Fibroblast of skin of back (primary cell): ENCODE measurements at regions not wholly inside any gene's neighbourhood (a gene's known extent, or its start where the extent isn't known, plus 50 kb on each side); places are given as distances from the start of the nearest gene placed in this dataset.
"Not testable (repeated sequence)": the region's sequence is repeated elsewhere in the genome, so short reads cannot be mapped to it uniquely, and the experiment has no call there.

ENCODE experiments used
- DNase-seq: peaks from one replicate; pipeline ENCODE4 v3.0.0-alpha.2; 2013

DNA sequence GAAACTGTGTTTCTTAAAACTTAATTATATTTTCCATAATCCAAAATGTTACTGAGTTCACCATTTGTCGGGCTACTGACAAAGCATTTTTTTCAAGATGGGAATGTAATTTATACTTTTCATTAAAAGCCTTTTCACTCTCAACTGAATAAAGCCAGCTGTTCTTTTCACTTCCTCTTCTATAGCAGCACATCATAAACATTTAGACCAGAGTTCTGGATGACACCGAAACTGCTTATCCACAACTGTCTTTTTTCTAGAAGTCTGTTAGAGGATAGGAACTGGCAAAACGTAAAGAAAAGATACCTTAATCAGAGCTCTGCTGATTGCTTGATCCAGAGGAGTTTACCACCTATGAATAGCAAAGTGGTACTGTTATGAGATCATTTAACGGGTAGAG lies 594.7 kb downstream of the ADGRL2 start:
- DNase-seq = no peak

DNA sequence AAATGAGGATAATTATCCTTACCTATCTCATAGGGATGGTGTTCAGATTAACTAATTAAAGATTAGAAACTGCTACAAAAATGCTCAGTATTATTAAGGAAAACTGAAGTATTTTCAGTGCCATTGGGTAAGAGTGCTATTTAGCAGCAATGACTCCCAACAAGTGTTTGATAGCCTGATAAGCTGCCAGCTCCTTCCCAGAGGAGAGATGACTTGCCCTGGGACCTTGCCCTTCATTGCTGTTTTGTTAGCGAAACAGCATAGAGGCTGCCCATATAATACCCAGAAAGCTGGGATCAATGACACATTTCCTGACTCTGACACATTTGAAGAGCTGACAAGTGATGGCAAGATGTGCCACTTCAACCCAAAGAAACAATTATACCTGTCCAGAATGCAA lies 592.2 kb downstream of the ADGRL2 start:
- peak; percentile 9 for DNase-seq

DNA sequence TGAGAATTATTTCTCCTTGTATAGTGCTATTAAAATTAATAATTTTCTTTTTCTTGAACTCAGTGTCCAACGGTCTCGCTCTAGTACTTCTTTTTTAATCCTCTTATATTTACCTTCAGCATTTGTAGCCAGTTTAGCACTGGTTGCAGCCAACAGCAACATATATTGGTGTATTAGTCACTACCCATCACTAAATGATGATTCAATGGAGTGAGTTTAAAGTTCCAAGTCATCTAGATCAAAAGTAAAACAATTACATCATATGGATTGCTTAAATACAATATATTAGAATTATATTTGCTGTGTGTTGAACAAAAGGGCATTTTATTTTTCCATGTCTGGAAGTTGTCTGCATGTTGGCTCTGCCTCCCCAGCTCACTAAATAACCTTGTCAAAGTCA lies 591.8 kb downstream of the ADGRL2 start:
- peak; percentile 84 for DNase-seq

DNA sequence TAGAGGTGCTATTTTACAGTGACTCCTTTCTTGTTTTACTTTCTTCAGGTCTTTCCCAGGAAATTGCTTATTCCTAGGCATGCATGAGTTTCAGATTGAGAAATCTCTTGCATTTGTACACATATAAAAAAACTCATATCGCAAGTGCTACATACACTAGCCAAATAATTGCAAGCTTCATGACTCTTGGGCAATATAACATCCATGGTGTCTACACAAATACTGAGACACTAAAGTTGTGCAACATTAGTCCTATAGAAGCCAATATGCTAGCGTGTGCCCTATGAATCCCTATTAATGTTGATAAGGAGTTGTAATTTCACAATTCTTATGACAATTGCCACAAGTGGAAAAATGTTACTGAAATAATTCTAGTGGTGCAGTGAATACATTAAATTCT lies 591.0 kb downstream of the ADGRL2 start:
- DNase-seq = no peak

DNA sequence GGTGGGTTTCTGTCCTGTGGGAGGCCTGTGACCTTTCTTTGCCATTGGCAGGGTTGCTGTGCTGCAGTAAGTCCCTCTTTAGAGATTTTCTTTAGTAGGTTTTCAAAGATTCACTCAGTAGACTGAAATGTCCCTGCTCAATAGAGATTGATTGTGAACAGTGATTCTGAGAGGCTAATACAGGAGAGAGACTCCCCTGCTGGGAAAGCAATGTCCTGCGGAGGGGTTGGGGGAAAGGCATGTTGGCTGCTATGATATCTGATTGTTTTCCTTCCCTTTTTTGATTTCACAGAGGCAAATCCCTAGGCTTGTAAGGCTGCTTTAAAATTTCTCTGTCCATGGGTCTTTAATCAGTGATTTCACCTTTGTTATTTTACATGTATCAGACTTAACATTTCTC lies 589.9 kb downstream of the ADGRL2 start:
- no peak for DNase-seq

DNA sequence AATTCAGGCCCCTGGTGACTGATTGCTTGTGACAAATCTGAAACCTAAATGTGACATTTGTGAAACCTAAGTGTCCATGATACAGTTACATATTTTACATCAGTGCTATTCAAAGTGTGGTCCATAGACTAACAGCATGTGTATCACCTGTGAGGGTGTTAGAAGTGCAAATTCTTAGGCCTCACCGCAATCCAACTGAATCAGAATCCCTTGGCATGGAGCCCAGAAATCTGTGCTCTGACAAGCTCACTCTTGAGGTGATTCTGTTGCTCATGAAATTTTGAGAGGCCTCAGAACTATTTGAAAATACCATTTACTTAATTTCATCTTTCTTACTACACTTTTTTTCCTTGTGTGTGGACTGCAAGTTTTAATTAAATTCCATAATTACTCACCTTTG lies 587.9 kb downstream of the ADGRL2 start:
- DNase-seq = peak; percentile 33

DNA sequence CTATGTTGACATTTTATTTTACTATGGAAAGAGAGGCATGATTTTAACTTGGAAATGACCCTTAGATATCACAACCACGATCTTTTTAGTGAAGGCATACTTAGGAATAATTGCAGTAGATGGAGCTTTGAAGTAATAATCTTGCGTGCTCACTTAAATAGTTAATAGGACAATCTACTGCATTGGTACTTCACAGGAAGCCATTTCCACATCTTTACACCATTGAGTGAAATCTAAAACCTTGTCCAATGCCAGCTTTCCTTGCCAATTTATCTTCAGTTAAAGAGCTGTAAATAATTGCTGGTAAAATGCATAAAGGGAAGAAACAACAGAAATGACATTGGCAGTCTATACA lies 586.3 kb downstream of the ADGRL2 start:
- DNase-seq = no peak

DNA sequence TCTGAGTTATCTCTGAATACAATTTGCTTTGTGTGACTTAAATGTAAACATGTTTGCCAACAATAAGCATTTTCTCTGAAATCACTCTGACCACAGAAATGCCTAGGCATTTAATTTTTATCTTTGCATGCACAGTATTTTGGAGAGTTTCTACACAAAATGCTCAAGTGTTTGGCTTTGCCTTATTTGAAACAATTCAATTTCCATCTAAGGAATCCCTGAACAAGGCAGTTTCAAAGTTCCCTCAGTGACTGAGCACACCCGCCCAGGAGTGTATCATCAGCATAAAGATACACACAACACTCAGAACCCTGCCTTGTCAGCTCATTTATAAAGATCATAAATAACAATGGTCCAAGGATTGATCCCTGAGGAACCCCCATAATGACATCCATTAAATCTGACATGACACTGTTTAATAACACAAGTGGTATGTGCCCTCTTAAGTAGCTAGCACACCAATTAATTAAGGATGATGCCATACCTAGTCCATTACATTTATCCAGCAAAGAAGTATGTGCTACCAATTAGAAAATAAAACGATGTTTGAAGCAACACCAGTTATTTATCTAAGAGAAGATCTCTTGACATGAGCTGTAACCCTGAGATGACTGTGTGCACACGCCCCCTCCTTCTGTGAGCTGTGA lies 585.8 kb downstream of the ADGRL2 start:
- DNase-seq = no peak

DNA sequence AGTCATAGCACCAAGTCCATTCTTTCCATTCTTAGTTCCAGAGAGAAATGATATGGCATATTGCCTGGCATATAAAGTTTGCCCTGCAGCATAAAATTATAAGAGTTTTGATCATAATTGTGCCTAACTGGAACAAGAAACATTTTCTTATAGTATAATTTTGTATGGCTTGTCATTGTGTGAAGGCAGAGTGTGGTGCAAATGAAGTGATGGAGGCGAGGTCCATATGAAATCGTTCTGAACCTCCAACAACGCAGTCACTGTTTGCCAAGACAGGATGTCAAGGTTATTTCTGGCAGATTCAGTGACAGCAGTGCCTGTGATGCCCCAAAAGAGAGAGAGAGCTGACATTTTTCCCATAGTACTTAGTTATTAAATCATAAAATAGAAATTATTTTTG lies 584.0 kb downstream of the ADGRL2 start:
- DNase-seq = no peak

DNA sequence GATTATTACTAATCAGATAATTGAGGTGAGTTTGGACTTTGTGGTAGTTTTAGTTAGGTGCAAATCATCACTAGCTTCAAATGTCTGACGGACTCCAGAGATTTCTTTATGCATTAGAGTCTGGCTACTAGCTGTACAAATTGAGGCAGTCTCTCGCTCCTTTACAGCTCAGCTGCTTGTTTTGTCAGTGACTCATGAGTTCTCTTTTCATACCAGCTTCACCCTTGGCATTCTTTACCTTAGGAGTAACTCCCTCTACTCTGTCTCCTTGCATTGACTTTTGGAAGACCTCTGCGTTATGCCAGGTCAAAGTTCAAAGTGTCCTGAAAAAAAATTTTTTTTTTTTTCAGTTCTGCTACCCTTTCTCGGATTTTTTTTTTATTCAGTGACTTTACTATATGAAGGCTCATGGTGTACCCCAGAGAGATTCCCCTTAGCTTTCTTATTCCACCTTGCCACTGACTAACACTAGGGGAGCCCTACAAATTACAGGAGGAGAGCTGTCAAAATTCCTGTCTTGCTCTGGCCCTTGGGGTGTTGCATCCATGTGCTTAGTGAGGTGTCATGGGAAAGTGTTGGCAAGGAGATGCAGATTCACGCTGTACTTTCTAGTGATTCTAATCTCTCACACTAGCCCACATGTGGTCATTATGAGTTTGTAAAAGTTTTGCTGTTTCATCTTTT lies 576.6 kb downstream of the ADGRL2 start:
- DNase-seq = peak; percentile 72

DNA sequence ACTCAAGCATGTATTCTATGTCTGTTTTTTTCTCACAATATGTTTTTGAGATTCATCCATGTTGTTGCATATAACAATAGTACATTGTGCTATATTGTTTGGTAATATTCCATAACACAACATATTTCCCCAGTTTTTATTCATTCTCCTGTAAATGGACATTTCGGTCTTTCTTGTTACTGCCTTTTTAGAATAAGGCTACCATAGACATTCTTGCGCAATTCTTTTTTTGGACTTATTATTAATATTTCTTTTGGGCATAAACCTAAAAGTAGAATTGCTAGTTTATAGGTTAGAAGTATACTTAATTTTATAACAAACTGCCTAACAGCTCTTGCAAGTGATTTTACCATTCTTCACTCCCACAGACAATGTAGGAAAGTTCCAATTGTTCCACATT lies 573.0 kb downstream of the ADGRL2 start:
- DNase-seq = no peak

DNA sequence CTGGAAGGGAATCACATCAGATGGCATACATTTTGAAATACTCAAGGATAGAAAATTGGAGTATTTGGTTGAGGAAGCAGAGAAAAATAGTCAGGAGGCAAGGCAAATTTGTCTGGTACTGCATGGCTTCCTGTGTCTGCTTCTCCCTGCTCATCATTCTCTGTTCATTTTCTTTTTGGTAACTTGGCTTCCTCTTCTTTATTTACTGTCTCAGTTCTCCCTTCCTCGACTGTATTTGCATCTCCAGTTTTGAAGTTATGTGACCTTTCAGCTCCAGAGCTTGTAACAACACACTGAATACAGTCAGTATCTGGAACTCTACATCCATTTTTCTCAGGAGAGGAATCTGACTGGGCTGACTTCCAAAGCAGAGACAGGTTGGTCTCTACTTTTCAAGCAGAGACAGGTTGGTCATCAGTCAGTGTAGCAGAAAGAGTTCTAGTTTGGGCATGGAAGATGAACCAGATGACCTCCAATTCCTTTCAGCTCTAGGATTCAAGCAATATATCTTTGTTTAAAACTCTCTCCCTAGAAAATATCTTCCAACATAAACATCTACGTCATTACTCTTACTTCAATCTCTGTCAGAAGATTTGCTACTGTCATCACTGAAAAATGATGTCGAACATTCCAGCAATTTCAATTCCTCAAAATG lies 571.2 kb downstream of the ADGRL2 start:
- peak; percentile 30 for DNase-seq

DNA sequence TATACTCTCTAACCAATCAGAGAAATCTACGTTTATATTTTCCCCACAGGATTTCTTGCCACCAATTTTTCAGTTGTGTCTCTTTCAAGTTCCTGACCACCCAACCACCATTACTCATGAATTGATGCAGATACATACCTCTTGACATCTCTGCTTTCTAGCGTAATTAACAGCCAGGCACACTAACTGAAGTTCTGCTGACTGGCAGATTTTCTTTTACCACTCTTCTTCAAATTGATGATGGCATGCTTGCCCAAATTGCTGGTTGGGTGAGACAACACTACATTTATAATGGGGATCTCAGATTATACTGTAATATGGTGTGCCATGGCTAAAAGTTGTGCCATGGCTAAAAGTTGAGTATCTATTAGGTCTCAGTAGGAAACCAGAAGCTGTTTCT lies 566.7 kb downstream of the ADGRL2 start:
- no peak for DNase-seq

DNA sequence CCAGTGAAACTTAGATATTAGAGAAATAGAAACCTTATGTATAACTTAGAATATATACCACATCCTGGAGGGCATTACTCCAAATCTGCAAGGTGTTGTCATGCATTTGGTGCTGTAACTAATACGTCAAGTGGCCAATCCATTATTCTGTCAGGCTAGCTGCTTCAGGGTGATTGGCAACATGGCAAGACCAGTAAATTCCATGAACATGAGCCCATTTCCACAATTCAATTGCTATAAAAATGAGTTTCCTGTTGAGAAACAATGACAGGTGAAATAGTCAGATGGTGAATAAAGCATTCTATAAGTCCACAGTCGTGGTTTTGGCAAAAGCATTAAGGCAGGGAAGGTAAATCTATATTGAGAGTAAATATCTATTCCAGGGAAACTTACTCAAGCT lies 566.0 kb downstream of the ADGRL2 start:
- no peak for DNase-seq

DNA sequence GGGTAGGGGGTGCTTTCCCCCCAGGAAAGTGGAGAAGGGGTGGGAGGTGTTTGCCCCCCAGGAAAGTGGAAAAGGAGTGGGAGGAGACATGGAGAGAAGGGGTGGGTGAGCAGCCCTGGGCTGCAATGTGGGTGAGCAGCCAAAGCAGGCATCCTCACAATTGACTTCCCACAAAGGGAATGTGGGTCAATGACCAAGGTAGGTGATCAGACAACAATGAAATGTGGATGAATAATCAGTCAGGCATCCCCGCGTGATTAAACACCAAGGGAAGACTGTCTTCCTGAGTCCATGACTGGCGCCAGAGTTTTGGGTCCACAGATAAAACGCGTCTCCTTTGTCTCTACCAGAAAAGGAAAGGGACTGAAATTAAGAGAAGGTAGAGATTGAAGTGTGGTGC lies 558.8 kb downstream of the ADGRL2 start:
- peak; percentile 12 for DNase-seq

DNA sequence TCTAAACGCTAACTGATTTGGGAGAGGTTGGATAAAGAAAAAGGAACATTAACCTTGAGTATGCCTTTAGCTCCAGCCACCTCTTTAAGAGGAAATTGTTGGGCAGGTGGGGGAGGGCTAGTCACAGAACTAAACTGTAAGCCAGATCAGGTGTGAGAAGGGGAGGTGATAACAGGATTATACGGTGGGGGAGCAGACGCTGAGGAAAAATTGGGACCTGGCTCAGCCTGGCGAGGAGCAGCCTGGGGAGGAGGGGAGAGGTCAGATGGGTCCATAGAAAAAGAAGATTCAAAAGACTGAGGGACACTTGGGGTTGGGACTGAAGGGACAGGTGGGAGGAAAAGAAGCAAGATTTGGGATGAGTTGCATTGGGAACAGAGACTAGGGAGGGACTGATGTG lies 558.0 kb downstream of the ADGRL2 start:
- DNase-seq = not testable (repeated sequence)

DNA sequence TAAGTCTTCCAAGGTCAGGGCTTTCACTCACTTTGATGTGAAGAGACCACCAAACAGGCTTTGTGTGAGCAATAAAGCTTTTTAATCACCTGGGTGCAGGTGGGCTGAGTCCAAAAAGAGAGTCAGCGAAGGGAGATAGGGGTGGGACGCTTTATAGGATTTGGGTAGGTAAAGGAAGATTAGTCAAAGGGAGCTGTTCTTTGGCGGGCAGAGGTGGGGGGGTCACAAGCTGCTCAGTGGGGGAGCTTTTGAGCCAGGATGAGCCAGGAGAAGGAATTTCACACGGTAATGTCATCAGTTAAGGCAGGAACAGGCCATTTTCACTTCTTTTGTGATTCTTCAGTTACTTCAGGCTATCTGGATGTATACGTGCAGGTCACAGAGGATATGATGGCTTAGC lies 553.8 kb downstream of the ADGRL2 start:
- not testable (repeated sequence) for DNase-seq

DNA sequence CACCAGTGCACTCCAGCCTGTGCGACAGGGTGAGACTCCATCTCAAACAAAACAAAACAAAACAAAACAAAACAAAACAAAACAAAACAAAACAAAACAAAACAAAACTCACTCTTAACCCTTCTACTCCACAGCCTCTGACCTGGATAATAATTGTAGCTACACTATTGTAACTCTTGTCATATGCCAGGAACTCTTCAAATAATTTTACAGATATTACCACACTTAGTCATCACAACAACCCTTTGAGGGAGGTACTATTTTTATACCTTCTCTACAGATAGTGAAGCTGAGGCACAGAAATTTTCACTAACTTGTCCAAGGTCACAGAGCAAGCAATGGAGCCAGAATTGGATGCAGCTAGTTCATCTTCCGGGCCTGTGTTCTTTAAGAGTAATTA lies 547.8 kb downstream of the ADGRL2 start:
- no peak for DNase-seq

DNA sequence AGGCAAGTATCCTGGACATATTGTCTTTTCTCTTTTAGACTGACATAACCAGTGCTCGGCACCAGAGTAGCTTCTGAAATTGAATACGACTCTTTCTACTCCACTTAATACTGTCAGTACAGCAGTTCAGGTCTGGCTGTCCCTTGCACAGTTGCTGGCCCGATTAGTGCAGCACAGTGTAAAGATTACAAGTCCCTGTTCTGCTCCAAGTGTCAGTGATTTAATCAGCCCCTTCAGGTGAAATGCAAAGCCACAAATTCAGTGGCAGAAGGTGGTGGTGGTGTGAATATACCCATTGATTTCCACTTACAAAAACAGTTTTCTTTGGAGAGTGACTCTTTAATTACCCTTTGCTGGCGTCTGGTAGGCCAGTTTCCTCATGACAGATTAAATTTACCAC lies 545.4 kb downstream of the ADGRL2 start:
- no peak for DNase-seq

DNA sequence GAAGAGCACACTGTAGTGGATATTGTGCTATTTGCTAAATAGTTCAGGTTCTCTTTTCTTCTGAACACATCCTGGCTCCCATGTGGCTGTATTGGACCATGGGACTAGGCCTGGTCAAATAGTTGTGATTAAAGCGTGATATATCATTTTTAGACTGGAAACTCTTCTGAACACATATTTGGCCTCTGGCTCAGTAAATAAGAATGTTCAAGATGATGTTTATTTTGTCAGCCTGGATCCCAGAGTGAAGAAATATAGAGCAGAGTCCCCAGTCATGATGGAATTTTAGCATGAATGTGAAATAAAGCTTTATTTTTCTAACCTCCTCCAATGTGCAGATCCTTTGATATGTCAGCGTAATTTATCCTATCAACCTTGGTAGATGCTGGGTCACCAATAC lies 542.6 kb downstream of the ADGRL2 start:
- DNase-seq = peak; percentile 82

DNA sequence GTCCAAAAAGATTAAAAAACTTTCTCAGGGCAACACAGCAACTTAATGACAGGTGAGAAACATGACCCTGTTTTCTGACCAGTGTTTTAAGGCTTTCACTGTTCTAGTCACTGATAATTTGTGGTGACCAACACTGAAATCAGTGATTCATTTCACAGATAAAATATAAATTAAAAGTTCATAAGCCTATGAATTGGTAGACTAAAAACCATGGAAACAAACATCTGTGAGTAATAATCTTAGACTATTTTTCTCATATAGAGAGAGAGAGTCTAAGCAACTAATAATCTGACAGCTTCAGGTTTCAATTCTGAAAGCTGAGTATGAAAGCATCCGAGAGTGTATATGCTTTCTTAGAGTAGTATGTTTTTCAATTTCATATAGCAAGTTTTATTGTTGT lies 536.9 kb downstream of the ADGRL2 start:
- no peak for DNase-seq

DNA sequence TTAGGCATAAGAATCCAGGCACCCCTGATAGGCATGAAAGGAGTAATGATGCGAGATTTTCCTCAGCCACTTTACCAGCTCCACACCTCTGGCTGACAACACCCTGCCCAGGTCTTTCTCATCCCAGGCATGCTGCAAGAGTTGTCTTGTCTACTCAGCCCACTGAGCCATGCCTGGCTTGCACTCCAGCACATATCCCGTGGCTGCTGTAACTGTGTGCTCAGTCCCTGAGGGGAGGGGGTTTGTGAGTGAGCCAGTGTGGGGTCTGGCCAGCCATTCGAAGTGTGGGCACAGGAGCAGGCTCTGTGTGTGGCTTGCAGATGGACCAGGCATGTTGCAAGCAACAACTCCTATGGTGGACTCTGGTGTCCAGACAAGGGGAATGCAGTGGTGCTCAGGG lies 529.6 kb downstream of the ADGRL2 start:
- DNase-seq = no peak

DNA sequence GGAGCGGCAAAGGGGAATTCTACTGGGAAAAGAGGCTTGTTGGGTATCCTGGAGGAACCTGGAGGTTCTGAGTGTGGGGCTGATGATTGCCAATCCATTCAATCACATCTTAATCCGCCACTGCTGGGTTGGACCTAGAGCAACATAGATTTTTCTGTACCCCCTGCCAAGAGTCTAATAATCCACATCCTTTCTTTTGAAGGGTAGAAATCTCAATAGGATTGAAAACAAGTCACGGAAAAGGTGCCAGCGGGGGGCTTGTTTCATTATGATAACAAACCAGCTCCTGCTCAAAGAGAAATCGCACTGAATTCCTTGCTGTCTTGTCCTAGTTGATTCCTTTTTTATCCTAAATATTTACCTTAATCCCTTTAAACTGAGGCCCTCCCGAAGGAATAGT lies 528.5 kb downstream of the ADGRL2 start:
- no peak for DNase-seq

DNA sequence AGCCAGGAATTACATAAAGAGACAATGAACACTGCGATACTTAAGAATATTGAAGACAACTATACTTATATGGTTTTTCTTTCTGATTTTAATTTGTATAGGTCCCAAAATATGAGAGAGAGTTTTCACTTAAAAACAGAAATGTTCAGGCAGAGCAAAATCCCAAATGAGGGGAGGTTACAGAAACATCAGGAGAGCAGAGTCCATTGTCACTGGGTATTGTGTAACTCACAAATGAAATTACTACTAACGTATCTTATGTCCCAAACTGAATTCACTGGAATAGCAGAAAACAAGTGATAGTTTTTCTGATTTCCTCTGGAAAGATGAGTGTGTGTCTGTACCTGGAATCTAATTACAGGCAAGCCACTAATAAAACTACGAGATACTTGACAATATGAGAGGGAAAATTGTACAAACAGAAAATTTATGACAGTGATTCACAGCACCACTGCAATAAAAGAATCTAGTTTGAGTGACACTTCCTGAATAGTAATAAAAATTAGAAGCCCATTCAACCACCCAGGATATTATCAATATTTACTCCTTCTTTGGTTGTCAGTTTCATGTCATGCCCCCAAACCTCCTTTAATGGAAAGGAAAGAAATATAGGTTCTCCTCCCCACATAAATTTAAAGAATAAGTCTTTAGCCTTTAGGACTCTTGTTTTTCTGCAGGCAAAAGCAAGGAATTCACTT lies 522.6 kb downstream of the ADGRL2 start:
- DNase-seq = no peak
